HAP-1 (cell line): ENCODE measurements at regions not wholly inside any gene's neighbourhood (a gene's known extent, or its start where the extent isn't known, plus 50 kb on each side); places are given as distances from the start of the nearest gene placed in this dataset.
"Not testable (repeated sequence)": the region's sequence is repeated elsewhere in the genome, so short reads cannot be mapped to it uniquely, and the experiment has no call there.

Experiments
- DNase-seq, 2 experiments: peaks; one replicate each; pipeline ENCODE4 v3.0.0-alpha.2; 2016 to 2020; ENCODE audit warnings: low spot score in 2 of 2
- H3K27me3 ChIP-seq: fragments of 250-450 bp; sonication (Bioruptor Pico); 2 replicates; pipeline ENCODE4 v1.5.1; 2020; ENCODE audit warnings: low read depth, mild to moderate bottlenecking, moderate library complexity
- H3K36me3 ChIP-seq: fragments of 250-450 bp; sonication (Bioruptor Pico); replicated peaks from 2 replicates; pipeline ENCODE4 v1.5.1; 2020; ENCODE audit warnings: mild to moderate bottlenecking
- H3K4me1 ChIP-seq: fragments of 250-450 bp; sonication (Bioruptor Pico); 2 replicates; pipeline ENCODE4 v1.5.1; 2020; ENCODE audit warnings: mild to moderate bottlenecking
- H3K4me3 ChIP-seq: fragments of 250-450 bp; sonication (Bioruptor Pico); 2 replicates; pipeline ENCODE4 v1.5.1; 2020; ENCODE audit warnings: mild to moderate bottlenecking, moderate library complexity
- H3K9me3 ChIP-seq: fragments of 250-450 bp; sonication (Bioruptor Pico); 2 replicates; pipeline ENCODE4 v1.5.1; 2020; ENCODE audit warnings: mild to moderate bottlenecking, moderate library complexity
- in situ Hi-C: fragments of 300-500 bp; cut with MboI; formaldehyde crosslinking; loops from 3 replicates; pipeline ENCODE4 v1.14.3; 2020; ENCODE audit warnings: low sequenced_read_pairs, inconsistent platforms, mixed read lengths

DNA sequence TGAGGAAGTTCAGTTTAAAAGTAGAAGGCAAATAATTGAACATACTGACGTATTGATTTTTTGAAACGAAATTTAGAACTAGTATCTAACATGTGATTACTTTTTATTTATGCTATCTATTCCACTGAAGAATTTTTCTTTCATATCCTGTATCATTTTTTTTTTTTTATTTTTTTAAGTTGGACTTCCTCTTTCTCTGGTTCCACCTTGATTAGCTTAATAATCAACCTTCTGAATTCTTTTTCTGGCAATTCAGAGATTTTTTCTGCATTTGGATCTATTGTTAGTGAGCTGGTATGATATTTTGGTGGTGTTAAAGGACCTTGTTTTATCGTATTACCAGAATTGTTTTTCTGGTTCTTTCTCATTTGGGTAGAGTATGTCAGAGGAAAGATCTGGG is 411.2 kb downstream of the SOX11 start:
- H3K36me3 ChIP-seq, result no peaks in the 10 kb centered on the region
- H3K4me3 ChIP-seq, result no peak overlapping the region
- H3K27me3 ChIP-seq, result no peaks in the 10 kb centered on the region
- 0 out of 2 replicates have a peak, but pooled peaks cover 4% of the 10 kb centered on the region for H3K9me3 ChIP-seq
- no peaks in the 10 kb centered on the region for H3K4me1 ChIP-seq
- no peak for DNase-seq
- in situ Hi-C loops, result no loop called here

DNA sequence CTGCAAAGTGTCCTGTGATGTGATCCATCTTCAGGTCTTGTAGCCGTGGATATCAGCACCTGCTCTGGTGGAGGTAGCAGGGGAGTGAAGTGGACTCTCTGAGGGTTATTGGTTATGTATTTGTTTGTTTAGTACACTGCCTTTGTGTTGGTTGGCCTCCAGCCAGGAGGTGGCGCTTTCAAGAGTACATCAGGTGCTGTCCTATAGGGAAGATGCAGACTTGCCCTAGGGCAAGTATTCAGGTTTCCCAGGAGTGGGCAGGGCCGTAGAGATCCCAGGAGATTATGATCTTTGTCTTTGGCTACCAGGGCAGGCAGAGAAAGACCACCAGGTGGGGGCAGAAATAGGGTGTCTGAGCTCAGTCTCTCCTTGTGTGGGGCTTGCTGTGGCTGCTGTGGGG is 411.8 kb downstream of the SOX11 start:
- Histone ChIP-seq H3K36me3 (no peaks in the 10 kb centered on the region), H3K4me1 (no peaks in the 10 kb centered on the region), H3K27me3 (no peaks in the 10 kb centered on the region), H3K4me3 (no peak overlapping the region), H3K9me3 (0 out of 2 replicates have a peak, but pooled peaks cover 4% of the 10 kb centered on the region)
- no peak for DNase-seq
- in situ Hi-C loops, result no loop called here

GRCh38 chr2:6107290-6107689 is 415.1 kb downstream of the SOX11 start:
- H3K36me3 ChIP-seq, result no peaks in the 10 kb centered on the region
- H3K4me3 ChIP-seq, result no peak overlapping the region
- H3K27me3 ChIP-seq, result no peaks in the 10 kb centered on the region
- in situ Hi-C loops, result no loop called here
- 0 out of 2 replicates have a peak, but pooled peaks cover 2% of the 10 kb centered on the region for H3K9me3 ChIP-seq
- no peaks in the 10 kb centered on the region for H3K4me1 ChIP-seq
- no peak for DNase-seq

DNA sequence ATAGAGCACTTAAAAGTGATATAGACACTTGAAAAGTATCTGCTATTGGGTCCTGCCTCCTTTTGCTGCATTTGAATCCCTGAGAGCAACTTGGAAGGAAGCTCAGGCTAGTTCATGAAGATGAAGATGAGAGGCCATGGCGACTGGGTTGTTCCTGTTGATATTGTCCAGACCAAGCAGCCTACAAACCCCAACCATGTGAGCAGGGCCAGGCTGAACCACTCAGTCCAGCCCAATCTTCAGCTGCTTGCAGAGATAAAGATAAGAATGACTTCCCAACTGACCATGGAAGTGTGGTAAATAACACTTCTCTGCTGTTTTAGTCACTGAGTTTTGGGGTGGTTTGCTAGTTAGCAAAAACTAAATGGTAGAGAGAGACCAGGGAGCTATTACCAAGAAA is 417.6 kb downstream of the SOX11 start:
- no peaks in the 10 kb centered on the region for H3K27me3 ChIP-seq
- no peak for DNase-seq
- H3K4me3 ChIP-seq, result no peak overlapping the region
- no peaks in the 10 kb centered on the region for H3K36me3 ChIP-seq
- in situ Hi-C loops, result no loop called here
- H3K9me3 ChIP-seq, result no peaks in the 10 kb centered on the region
- H3K4me1 ChIP-seq, result no peaks in the 10 kb centered on the region

DNA sequence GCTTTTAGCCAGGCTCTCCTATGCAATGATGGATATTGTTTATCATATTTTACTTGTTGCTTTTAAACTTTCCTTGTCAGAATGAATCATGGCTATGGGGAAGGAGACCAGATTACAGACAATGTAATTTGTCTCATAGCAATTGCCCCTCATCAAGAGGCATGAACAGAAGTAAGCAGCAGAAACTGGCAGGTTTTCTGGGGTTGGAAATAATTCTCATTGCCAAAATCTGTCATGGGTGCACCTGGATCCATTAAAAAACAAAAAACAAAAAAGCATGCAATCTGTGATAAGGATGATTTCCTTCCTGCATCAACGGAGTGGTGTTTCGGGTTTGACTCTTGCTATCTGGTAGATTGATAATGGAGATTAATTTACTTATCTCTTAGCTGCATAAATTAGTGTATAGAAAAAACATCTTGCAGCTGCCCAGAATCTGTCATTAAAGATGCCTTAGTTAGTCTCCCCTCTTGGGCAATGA is 419.6 kb downstream of the SOX11 start:
- no peak for DNase-seq
- no peak overlapping the region for H3K4me3 ChIP-seq
- H3K36me3 ChIP-seq, result no peaks in the 10 kb centered on the region
- in situ Hi-C loops, result no loop called here
- no peaks in the 10 kb centered on the region for H3K27me3 ChIP-seq
- H3K4me1 ChIP-seq, result no peaks in the 10 kb centered on the region
- no peaks in the 10 kb centered on the region for H3K9me3 ChIP-seq

DNA sequence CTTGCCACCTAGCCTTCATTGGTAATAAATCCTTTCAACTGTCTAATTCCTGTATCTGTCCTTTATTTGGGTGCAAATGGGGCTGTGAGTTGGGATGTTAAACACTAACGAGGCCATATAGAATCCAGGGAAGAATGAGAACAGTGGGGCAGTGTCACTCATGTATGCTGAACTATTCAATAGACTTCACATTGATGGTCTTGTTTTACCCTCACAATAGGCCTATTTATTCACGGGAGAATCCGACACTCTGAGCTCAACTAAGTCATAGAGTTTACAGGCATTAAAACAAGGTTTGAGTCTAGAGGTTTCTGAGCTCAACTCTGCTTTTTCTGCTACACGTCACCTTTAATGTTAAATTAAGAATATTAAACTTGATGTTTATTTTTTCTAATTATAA is 421.6 kb downstream of the SOX11 start:
- DNase-seq, result no peak
- H3K27me3 ChIP-seq, result no peaks in the 10 kb centered on the region
- no peaks in the 10 kb centered on the region for H3K36me3 ChIP-seq
- no peaks in the 10 kb centered on the region for H3K4me1 ChIP-seq
- H3K4me3 ChIP-seq, result no peak overlapping the region
- in situ Hi-C loops, result no loop called here
- H3K9me3 ChIP-seq, result no peaks in the 10 kb centered on the region

GRCh38 chr2:6127718-6128117 is 435.5 kb downstream of the SOX11 start:
- H3K9me3 ChIP-seq, result no peaks in the 10 kb centered on the region
- in situ Hi-C loops, result no loop called here

DNA sequence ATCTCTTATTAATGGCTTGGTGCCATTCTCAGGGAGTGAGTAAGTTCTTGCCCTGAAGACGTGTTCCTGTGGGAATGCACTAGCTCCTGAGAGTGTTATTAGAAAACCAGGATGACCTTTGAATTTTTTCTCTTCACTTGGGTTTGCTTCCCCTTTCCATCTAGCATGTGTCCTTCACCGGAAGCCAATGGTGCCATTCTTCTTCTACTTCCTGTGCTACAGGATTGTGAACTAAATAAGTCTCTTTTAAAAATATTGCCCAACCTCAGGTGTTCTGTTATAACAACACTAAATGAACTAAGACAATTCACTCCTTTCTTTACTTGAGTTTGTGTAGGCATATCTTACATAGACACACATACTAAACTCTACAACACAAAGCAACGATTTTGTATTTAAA is 447.0 kb downstream of the SOX11 start:
- Histone ChIP-seq H3K36me3 (no peaks in the 10 kb centered on the region), H3K4me3 (no peak overlapping the region), H3K9me3 (no peaks in the 10 kb centered on the region; the same call in 1 of the 2 replicates), H3K27me3 (no peaks in the 10 kb centered on the region), H3K4me1 (no peaks in the 10 kb centered on the region)
- no peak for DNase-seq
- in situ Hi-C loops, result no loop called here

More at GRCh38 chr2:6127718-6128117, 435.5 kb downstream of the SOX11 start:
- Histone ChIP-seq H3K36me3 (no peaks in the 10 kb centered on the region), H3K4me3 (no peak overlapping the region), H3K27me3 (no peaks in the 10 kb centered on the region), H3K4me1 (no peaks in the 10 kb centered on the region)
- DNase-seq, result no peak

GRCh38 chr2:6139916-6140315 is 447.7 kb downstream of the SOX11 start:
- no peaks in the 10 kb centered on the region for H3K27me3 ChIP-seq
- H3K4me3 ChIP-seq, result no peak overlapping the region
- DNase-seq, result no peak
- no peaks in the 10 kb centered on the region for H3K9me3 ChIP-seq
- no peaks in the 10 kb centered on the region for H3K36me3 ChIP-seq
- in situ Hi-C loops, result no loop called here
- no peaks in the 10 kb centered on the region for H3K4me1 ChIP-seq

- H3K36me3 ChIP-seq, result no peaks in the 10 kb centered on the region
- H3K4me1 ChIP-seq, result no peaks in the 10 kb centered on the region
- H3K4me3 ChIP-seq, result no peak overlapping the region
- DNase-seq, result no peak
- H3K9me3 ChIP-seq, result no peaks in the 10 kb centered on the region; the same call in 1 of the 2 replicates
- in situ Hi-C loops, result no loop called here
- H3K27me3 ChIP-seq, result no peaks in the 10 kb centered on the region
These were observed 448.3 kb downstream of the SOX11 start for GRCh38 chr2:6140509-6140908.

- Histone ChIP-seq H3K4me3 (no peak overlapping the region), H3K4me1 (no peaks in the 10 kb centered on the region), H3K36me3 (no peaks in the 10 kb centered on the region), H3K27me3 (no peaks in the 10 kb centered on the region), H3K9me3 (peaks cover 3% of the 10 kb centered on the region; the same call in 1 of the 2 replicates)
- DNase-seq, result no peak
- in situ Hi-C loops, result no loop called here
These were observed 451.6 kb downstream of the SOX11 start for GRCh38 chr2:6143812-6144211.

DNA sequence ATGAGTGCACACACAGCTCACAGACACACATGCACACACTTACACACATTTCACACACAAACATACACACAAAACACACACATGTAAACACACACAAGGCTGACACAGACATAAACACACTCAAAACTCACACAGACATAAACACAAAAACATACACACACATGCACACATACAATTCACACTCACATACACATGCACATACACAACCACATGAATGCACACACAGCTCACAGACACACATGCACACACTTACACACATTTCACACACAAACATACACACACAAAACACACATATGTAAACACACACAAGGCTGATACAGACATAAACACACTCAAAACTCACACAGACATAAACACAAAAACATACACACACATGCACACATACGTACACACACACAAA is 455.0 kb downstream of the SOX11 start:
- H3K9me3 ChIP-seq, in situ Hi-C loops, H3K36me3 ChIP-seq: not testable (repeated sequence)

DNA sequence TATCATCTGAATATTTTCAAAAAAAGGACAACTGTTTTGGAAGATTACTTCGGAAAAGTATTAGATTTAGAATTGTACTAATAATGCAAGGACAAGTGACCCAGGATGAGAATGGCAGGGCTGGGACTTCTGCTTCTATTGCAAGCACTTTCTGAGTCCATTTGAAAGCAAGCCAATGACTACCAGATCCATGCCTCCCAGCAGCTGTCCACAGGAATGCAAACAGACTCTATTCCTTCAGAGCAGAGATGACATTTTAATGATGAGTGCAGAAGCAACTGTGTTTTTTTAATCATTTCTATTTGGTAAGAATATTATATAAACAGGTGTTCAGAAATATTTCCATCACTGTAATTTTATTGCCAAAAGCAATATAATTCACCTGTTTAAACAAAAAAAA is 456.7 kb downstream of the SOX11 start:
- Histone ChIP-seq H3K27me3 (no peaks in the 10 kb centered on the region), H3K9me3 (peaks cover 3% of the 10 kb centered on the region), H3K4me3 (no peak overlapping the region), H3K4me1 (no peaks in the 10 kb centered on the region), H3K36me3 (no peaks in the 10 kb centered on the region)
- in situ Hi-C loops, result no loop called here
- no peak for DNase-seq

More for the DNA sequence above, 455.0 kb downstream of the SOX11 start:
- DNase-seq, H3K4me1 ChIP-seq, H3K27me3 ChIP-seq, H3K4me3 ChIP-seq: not testable (repeated sequence)

- no peaks in the 10 kb centered on the region for H3K36me3 ChIP-seq
- H3K4me1 ChIP-seq, result no peaks in the 10 kb centered on the region
- H3K27me3 ChIP-seq, result no peaks in the 10 kb centered on the region
- DNase-seq, result no peak
- H3K4me3 ChIP-seq, result no peak overlapping the region
- H3K9me3 ChIP-seq, result no peaks in the 10 kb centered on the region
- in situ Hi-C loops, result no loop called here
These were observed 467.4 kb downstream of the SOX11 start for GRCh38 chr2:6159606-6160005.

- Histone ChIP-seq H3K4me1 (no peaks in the 10 kb centered on the region), H3K9me3 (no peaks in the 10 kb centered on the region), H3K27me3 (no peaks in the 10 kb centered on the region), H3K4me3 (no peak overlapping the region), H3K36me3 (no peaks in the 10 kb centered on the region)
- in situ Hi-C loops, result no loop called here
- DNase-seq, result no peak
These were observed 471.7 kb downstream of the SOX11 start for GRCh38 chr2:6163932-6164331.
